GM12878 (cell line): ENCODE measurements at regions not wholly inside any gene's neighbourhood (a gene's known extent, or its start where the extent isn't known, plus 50 kb on each side); places are given as distances from the start of the nearest gene placed in this dataset.

ENCODE experiments used
- ATAC-seq: fragments of 200-7000 bp; cut with Tn5 transposase; 3 replicates; pipeline ENCODE4 v1.9.1; 2020; ENCODE audit warnings: mild to moderate bottlenecking, moderate library complexity
- BruUV-seq: library from RNA; stranded (reverse); fragments of 400-500 nt; replicated peaks from 2 replicates; lab custom pipeline; 2021; lab: Mats Ljungman, UMichigan
- CTCF ChIA-PET: fragments of 300-600 bp; sonication (Branson Sonifier 250); formaldehyde crosslinking; extraction: SDS; loops from one replicate; lab custom pipeline; 2021; ENCODE audit warnings: inconsistent platforms; lab: Yijun Ruan, JAX
- POLR2A ChIA-PET: fragments of 350-600 bp; formaldehyde crosslinking; extraction: SDS; loops from one replicate; lab custom pipeline; 2021; ENCODE audit warnings: inconsistent platforms; lab: Charles Lee
- RAD21 ChIA-PET: fragments of 300-600 bp; sonication (Branson Sonifier 250); formaldehyde crosslinking; loops from one replicate; lab custom pipeline; 2023; ENCODE audit warnings: antibody characterized with exemption; ENCODE audit not compliant: unreplicated experiment; lab: Charles Lee
- SMC1A ChIA-PET: fragments of 300-600 bp; sonication (Branson Sonifier 250); formaldehyde crosslinking; loops from one replicate; lab custom pipeline; 2023; ENCODE audit not compliant: unreplicated experiment, uncharacterized antibody; lab: Charles Lee
- DNase-seq: peaks from one replicate; pipeline ENCODE4 v3.0.0-alpha.2; 2011; ENCODE audit warnings: low read depth, low spot score
- FAIRE-seq: peaks from 3 replicates; lab custom pipeline; 2011; peaks lifted over from hg19 to GRCh38; lab: Jason Lieb, UNC
- H2AFZ ChIP-seq: 2 replicates; pipeline ENCODE4 v1.6.0; 2011; ENCODE audit warnings: low read depth, low read length, control low read depth; ENCODE audit not compliant: control insufficient read depth
- H3K27ac ChIP-seq: 2 replicates; pipeline ENCODE4 v1.5.1; 2011; ENCODE audit warnings: control low read depth; ENCODE audit not compliant: control insufficient read depth, insufficient read depth
- H3K27me3 ChIP-seq, 2 experiments: replicated peaks in 1 of 2; 2 replicates each; pipeline versions ENCODE4 v1.6.0 to v1.6.1; 2011; ENCODE audit warnings: low read length in 1 of 2; ENCODE audit not compliant: control insufficient read depth in 2 of 2, insufficient read depth in 2 of 2
- H3K36me3 ChIP-seq, 2 experiments: 2 replicates each; pipeline ENCODE4 v1.5.1; 2011; ENCODE audit warnings: low read length in 1 of 2; ENCODE audit not compliant: control insufficient read depth in 2 of 2, insufficient read depth in 2 of 2
- H3K4me1 ChIP-seq: 2 replicates; pipeline ENCODE4 v1.6.1; 2011; ENCODE audit warnings: mild to moderate bottlenecking, low read length, moderate library complexity, mixed read lengths; ENCODE audit not compliant: control insufficient read depth, insufficient read depth
- H3K4me2 ChIP-seq: 2 replicates; pipeline ENCODE4 v1.6.0; 2011; ENCODE audit warnings: control low read depth; ENCODE audit not compliant: control insufficient read depth, insufficient read depth
- H3K4me3 ChIP-seq: fragments of 200-600 bp; sonication (generic); 2 replicates; pipeline ENCODE4 v1.5.1; 2016
- H3K79me2 ChIP-seq: 2 replicates; pipeline ENCODE4 v1.6.0; 2011; ENCODE audit warnings: low read length; ENCODE audit not compliant: control insufficient read depth, insufficient read depth
- H3K9ac ChIP-seq: 2 replicates; pipeline ENCODE4 v1.8.0; 2011; ENCODE audit warnings: low read length, control low read depth, mixed read lengths; ENCODE audit not compliant: control insufficient read depth, insufficient read depth
- H3K9me3 ChIP-seq: replicated peaks from 3 replicates; pipeline ENCODE4 v1.5.1; 2011; ENCODE audit warnings: mild to moderate bottlenecking, low read length; ENCODE audit not compliant: control insufficient read depth, insufficient read depth
- H4K20me1 ChIP-seq: 2 replicates; pipeline ENCODE4 v1.6.0; 2011; ENCODE audit not compliant: control insufficient read depth, insufficient read depth
- CEBPZ ChIP-seq: fragments of 150-350 bp; IDR thresholded peaks from 2 replicates; pipeline ENCODE4 v1.6.1; 2016; ENCODE audit warnings: low read depth, low read length
- CHD4 ChIP-seq: fragments of 200-600 bp; sonication (generic); IDR thresholded peaks from 2 replicates; pipeline ENCODE4 v1.6.1; 2016; ENCODE audit warnings: mild to moderate bottlenecking
- MYB ChIP-seq: fragments of 150-350 bp; IDR thresholded peaks from 2 replicates; pipeline ENCODE4 v1.6.1; 2014; ENCODE audit warnings: mild to moderate bottlenecking, low read depth, low read length, borderline replicate concordance
- POU2F2 ChIP-seq: IDR thresholded peaks from 3 replicates; pipeline ENCODE4 v1.6.1; 2011; ENCODE audit warnings: low read depth, mild to moderate bottlenecking, low read length, borderline replicate concordance
- SPI1 ChIP-seq: IDR thresholded peaks from 2 replicates; pipeline ENCODE4 v1.6.1; 2011; ENCODE audit warnings: low read depth, mild to moderate bottlenecking, low read length, moderate library complexity, borderline replicate concordance; ENCODE audit not compliant: insufficient read depth
- in situ Hi-C: fragments of 300-500 bp; cut with MboI; formaldehyde crosslinking; loops from 9 replicates; pipeline ENCODE4 v1.14.3; 2018; ENCODE audit warnings: mixed read lengths
- intact Hi-C: fragments of 100-400 bp; cut with micrococcal nuclease; formaldehyde crosslinking; loops from one replicate; pipeline ENCODE4 v1.14.2; 2022; ENCODE audit not compliant: unreplicated experiment
- TF ChIP-seq, protein P1 (sequence below): fragments of 450-650 bp; IDR thresholded peaks from 2 replicates; pipeline ENCODE4 v1.6.1; 2017; ENCODE audit warnings: antibody characterized with exemption, mild to moderate bottlenecking, moderate library complexity

DNA sequence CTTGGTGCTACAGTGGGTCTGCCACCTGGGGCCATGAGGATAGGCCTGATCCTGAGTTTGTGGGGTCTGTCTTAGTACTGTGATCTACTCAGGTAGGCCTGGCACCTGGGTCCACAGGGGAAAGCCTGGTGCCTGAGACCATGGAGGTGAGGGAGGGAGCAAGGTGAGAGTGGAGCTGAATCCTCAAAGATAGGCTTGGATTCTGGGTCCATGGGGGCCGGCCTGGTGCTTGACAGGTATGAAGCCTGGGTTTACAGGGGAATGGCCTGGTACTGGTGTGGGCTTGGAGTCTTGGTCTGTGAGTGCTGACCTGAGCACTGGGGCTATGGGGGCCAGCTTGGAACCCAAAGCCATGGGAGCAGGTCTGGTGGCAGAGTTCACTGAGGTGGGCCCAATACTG lies 439.2 kb upstream of the SMARCA2 start (continued):
- TF ChIP-seq, protein P1, sequence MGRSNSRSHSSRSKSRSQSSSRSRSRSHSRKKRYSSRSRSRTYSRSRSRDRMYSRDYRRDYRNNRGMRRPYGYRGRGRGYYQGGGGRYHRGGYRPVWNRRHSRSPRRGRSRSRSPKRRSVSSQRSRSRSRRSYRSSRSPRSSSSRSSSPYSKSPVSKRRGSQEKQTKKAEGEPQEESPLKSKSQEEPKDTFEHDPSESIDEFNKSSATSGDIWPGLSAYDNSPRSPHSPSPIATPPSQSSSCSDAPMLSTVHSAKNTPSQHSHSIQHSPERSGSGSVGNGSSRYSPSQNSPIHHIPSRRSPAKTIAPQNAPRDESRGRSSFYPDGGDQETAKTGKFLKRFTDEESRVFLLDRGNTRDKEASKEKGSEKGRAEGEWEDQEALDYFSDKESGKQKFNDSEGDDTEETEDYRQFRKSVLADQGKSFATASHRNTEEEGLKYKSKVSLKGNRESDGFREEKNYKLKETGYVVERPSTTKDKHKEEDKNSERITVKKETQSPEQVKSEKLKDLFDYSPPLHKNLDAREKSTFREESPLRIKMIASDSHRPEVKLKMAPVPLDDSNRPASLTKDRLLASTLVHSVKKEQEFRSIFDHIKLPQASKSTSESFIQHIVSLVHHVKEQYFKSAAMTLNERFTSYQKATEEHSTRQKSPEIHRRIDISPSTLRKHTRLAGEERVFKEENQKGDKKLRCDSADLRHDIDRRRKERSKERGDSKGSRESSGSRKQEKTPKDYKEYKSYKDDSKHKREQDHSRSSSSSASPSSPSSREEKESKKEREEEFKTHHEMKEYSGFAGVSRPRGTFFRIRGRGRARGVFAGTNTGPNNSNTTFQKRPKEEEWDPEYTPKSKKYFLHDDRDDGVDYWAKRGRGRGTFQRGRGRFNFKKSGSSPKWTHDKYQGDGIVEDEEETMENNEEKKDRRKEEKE: no peak
- no peak for TF ChIP-seq CEBPZ
- no peak for TF ChIP-seq POU2F2
- no peak for TF ChIP-seq MYB

DNA sequence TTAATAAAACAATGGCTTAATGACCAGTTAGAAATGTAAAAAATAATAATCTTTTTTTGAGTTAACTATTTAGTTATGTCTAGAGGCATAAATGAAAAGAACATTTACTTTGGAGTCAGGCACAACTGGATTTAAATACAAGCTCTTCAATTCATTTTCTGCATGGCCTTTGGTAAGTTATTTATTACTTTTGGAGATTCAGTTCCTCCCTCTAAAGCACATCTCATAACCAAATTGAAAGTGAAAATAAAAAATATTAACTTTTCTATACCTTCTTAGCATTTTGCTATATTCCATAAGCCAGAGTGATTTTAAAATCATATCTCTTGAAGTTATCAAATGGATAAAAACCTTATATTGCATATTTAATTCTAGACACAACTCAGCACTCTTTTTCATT lies 434.9 kb upstream of the SMARCA2 start:
- Histone ChIP-seq H3K27me3 (no peaks in the 10 kb centered on the region), H3K4me3 (no peak overlapping the region), H3K9me3 (no peaks in the 10 kb centered on the region; the same call in 2 of the 3 replicates), H3K36me3 (no peaks in the 10 kb centered on the region), H3K9ac (no peak overlapping the region), H2AFZ (no peak overlapping the region; the same call in 1 of the 2 replicates), H3K4me1 (0 out of 2 replicates have a peak, but pooled peaks cover 2% of the 10 kb centered on the region), H3K27ac (no peak overlapping the region), H3K4me2 (peak overlapping the region; percentile 25; the same call in 1 of the 2 replicates), H4K20me1 (no peaks in the 10 kb centered on the region), H3K79me2 (no peaks in the 10 kb centered on the region)
- FAIRE-seq (no peak), DNase-seq (no peak), ATAC-seq (peak; percentile 92)
- RAD21 ChIA-PET: interaction anchor here (0.9 to 3.4 kb wide), 12 partner anchors 10 to 119 kb away, joined by 3 to 15 read pairs (median 4); no protein-coding TSS in a partner anchor
- SMC1A ChIA-PET: interaction anchor here (1.0 to 5.2 kb wide), 13 partner anchors 13 to 119 kb away, joined by 3 to 36 read pairs (median 8); no protein-coding TSS in a partner anchor
- BruUV-seq: no TSS peak
- POLR2A ChIA-PET: interaction anchor here (1.1 kb wide), 1 partner anchor 57 kb away, joined by 4 read pairs; no protein-coding TSS in a partner anchor
- in situ Hi-C loops: no loop called here
- intact Hi-C loops: no loop called here
- TF ChIP-seq CHD4 (no peak), SPI1 (peak; percentile 68)
- TF ChIP-seq, all 136 proteins: peak for 1
- CTCF ChIA-PET: interaction anchor here (0.9 to 3.0 kb wide), 8 partner anchors 22 to 289 kb away, joined by 3 to 12 read pairs (median 4); no protein-coding TSS in a partner anchor
